Left hindlimb (tissue), 1 donor: ENCODE measurements at regions not wholly inside any gene's neighbourhood (a gene's known extent, or its start where the extent isn't known, plus 50 kb on each side); places are given as distances from the start of the nearest gene placed in this dataset.

Experiments
- DNase-seq: peaks from one replicate; pipeline ENCODE4 v3.0.0-alpha.2; 2018

GRCh38 chr14:53896726-53897125 is 59.9 kb downstream of the BMP4 start:
- no peak for DNase-seq

- no peak for DNase-seq
Measured at GRCh38 chr14:53894456-53894855, 62.2 kb downstream of the BMP4 start.

GRCh38 chr14:53893374-53893773 is 63.3 kb downstream of the BMP4 start:
- DNase-seq, result no peak

DNA sequence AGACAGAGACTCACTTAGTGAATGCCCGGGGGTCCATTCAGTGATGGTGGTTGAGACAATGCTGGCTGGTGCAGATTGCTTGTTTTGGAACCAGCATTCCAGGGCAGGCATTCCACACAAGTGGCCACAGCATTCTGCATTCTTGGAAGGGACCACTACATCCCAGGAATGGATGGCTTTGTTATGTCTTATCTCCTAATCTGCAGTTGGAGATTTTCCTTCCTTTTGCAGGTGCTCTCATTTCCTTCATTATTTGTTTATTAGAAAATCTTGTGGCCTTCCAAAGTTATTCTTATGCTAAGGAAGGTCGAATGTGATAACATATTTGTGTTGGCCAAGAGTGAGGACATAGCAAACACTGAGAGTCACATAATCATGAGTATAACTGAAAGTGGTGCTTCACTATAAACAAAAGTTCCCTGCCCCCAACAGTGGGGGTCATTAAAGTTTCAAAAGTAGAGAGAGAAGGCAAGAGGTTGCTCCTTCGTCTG is 66.0 kb downstream of the BMP4 start:
- DNase-seq, result no peak

DNA sequence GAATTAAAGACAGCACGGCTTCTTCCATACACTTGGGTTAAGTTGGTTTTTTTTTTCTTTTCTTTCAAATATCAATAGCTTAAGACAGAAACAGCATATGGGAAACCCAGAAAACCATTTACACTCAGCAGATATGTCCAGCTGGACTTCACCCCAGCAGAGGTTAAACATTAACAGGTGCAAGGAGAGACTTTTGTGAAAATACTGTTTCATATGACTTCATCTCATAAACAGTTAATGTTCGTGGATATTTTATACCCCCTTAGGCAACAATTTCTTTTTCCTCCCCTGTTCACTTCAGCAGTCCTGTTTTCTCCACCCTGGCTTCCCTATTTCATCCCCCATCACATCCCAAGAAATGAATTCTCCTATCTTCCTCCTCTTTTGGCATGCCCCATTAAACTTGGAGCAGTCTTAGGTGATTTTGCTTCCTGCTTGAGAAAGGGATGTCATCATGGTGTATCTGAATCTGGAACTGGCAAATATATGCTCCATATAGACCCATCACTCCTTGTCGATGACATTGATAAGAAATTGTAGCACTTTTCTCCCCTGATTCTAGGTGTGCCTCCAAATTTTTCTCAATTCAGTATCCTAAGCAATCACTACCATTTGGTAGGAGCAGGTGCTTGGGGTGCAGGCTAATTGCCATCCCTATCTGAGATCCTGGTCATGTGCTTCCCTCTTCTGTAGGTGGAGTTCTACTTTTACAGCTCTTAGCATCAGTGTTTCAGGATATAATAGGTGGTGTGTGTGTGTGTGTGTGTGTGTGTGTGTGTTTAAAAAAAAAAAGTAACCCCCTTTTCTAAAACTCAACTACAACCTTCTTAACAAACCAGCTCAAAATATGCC is 67.9 kb downstream of the BMP4 start:
- no peak for DNase-seq

DNA sequence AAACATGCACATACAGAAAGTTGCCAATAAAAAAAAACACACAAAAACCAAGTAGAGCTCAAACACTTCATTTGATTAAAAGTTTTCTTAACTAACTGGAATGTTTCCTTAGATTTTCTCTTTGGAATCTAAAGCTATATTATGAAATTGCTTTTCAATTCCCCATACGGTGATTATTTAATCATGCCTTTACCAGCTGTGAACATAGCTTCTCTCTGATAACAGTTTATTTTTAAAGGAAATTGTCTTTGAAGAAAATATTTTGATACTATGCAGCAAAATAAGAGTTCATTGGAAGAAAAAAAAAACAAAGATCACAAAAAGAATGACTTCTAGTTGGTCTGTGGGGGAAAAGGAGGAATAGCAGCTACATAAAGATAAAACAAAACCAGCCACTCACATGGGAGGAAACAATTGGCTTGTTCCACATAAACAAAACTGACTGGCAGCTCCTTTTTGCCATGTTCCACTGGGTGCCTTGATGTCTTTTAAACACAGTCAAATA is 71.4 kb downstream of the BMP4 start:
- DNase-seq, result no peak

- DNase-seq, result no peak
Measured at GRCh38 chr14:53884601-53885000, 72.0 kb downstream of the BMP4 start.

- no peak for DNase-seq
Measured at GRCh38 chr14:53883739-53884138, 72.9 kb downstream of the BMP4 start.

GRCh38 chr14:53882684-53883083 is 73.9 kb downstream of the BMP4 start:
- DNase-seq, result no peak

- DNase-seq, result no peak
Measured at GRCh38 chr14:53881921-53882320, 74.7 kb downstream of the BMP4 start.

DNA sequence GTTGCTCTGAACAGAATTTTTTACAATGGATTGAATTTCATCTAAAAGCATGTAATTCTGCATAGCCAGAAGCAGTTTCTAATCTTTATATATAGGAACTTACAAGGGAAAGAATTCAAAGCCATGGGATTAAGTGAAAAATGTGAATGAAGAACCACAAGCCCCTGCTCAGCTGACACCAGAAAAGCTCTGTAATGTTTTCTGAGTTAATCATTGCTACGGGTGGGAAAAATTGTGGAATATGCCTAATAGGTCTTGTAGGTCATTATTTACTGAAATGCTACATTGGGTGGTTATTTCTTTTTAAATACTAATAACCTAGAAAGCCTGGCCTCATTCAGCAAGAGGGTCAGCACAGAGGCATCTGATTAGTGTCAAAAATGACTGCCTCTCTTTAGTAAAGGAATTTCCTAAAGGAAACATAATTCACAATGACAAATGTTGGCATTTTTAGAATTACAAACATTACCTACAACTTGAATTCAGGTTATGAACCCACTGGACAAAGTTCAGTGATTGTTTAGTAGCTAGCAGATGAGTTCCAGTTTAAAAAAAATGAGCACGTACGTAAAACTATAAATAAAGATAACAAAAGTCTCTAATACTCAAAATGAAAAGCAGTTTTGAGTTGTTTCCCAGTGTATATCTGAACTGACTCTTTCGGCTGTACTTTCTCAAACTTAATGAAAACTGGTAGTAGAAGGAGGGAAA is 75.3 kb downstream of the BMP4 start:
- no peak for DNase-seq

- DNase-seq, result no peak
Measured at GRCh38 chr14:53880761-53881160, 75.9 kb downstream of the BMP4 start.

- no peak for DNase-seq
Measured at GRCh38 chr14:53879747-53880146, 76.9 kb downstream of the BMP4 start.

GRCh38 chr14:53879022-53879686 is 77.5 kb downstream of the BMP4 start:
- DNase-seq, result no peak

DNA sequence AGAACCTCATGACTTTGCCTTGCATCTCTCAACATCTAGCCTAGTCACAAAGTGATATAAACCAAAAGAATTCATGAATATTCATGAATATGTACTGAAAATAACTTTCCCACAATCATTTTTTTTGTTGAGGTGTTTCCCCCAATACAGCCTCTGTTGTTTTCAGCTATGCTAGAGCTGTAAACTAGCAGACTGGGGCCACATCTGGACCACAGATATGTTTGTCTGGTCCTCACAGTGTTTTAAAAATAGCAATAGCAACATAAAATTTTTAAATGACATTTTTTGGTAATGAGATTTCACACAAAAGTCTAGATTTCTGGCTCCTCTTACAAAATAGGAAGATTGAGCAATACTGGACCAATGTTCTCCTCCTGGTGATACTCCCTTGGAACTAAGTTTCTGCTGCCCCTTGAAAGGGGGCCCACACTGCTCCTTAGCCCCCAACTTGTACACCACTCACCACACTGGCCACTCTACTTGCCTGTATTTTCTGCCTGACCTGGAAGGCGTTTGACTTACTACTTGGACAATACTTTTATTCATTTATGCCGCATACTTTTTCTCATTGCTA is 81.2 kb downstream of the BMP4 start:
- DNase-seq, result no peak

DNA sequence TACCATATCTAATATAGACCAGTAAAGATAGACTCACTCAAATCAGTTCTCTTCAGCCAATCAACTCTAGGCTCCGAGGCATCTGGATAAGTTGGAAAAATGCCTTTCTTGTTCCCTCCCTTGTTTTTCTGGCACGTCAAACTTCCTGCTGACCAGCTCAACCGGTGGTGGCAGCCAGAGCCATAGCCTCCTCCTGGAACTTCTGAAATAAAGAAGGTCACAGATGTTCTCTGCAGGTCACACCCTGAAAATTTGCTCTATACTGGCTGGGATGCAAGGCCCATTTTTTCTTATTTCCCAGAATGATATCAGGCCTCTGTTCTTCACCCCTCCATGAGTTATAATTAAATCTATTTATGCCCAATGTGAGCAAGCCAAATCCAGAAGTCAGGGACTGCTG is 81.9 kb downstream of the BMP4 start:
- no peak for DNase-seq

GRCh38 chr14:53872681-53873089 is 83.9 kb downstream of the BMP4 start:
- no peak for DNase-seq

DNA sequence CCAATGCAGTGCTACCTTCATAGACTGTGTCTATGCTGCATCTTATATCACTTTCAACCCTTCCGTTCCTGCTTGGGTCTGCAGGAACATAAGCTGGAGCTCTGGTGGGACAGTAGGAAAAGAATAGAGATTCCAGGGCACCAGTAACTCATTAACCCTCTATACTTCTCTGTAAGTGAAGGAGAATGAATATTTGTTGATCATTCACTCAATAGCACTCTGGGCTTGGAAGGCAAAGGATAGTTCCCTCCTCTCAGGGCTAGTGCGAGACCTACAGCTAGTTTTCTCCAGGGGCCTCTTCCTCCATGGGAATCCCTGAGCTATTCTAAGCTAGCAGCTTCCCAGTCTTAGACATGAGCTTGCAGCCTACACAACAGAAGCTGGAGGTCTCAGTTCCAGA is 84.7 kb downstream of the BMP4 start:
- no peak for DNase-seq

GRCh38 chr14:53871011-53871410 is 85.6 kb downstream of the BMP4 start:
- no peak for DNase-seq

GRCh38 chr14:53865711-53866110 is 90.9 kb downstream of the BMP4 start:
- DNase-seq, result no peak

- no peak for DNase-seq
Measured at GRCh38 chr14:53861781-53862180, 94.8 kb downstream of the BMP4 start.

DNA sequence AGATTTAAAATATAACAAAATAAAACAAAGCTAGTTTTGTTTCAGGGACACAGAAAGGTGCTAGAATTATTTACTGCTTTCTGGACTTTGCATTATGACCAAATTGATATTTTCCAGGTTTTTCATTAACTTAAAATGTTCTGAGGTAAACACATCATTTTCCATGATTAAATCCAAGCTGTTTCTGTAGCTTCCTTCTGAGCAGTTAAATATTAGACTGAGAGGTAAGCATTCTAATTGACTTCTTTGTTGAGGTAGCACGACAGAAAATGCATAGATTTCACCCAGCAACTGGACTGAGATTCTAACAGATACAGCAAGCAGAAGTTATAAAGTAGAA is 98.3 kb downstream of the BMP4 start:
- no peak for DNase-seq
